GM21723 (cell line): ENCODE measurements at regions not wholly inside any gene's neighbourhood (a gene's known extent, or its start where the extent isn't known, plus 50 kb on each side); places are given as distances from the start of the nearest gene placed in this dataset.

ENCODE experiments used
- ATAC-seq: cut with Tn5 transposase; IDR thresholded peaks from one replicate; pipeline ENCODE4 v1.9.1; 2021; ENCODE audit warnings: mild to moderate bottlenecking, moderate library complexity; ENCODE audit not compliant: unreplicated experiment

DNA sequence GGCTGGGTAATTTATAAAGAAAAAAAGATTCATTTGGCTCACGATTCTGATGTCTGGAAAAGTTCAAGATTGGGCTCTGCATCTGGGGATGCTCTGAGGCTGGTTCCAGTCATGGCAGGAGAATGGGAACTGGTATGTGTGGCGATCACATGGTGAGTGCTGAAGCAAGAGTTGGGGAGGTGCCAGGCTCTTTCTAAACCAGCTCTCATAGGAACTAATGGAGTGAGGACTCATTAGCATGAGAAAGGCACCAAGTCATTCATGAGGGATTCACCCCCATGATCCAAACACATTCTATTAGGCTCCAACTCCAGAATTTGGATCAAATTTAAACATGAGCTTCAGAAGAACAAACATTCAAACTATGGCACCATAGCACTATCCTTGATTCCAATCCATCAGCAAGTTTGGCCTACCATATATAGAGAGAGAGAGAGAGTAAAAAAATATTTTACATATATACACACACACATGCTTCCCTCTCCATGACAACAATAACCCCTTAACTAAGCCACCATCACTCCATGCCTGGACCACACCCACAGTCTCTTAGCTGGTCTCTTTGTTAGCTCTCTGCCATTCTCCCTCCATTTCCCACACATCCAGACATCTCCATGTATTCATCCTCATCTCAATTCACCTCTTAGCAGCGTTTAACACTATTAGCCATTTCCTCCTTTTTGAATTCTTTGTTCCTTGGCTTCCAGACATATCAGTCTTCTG is 57.9 kb downstream of the NPY start:
- no peak for ATAC-seq

- no peak for ATAC-seq
Measured at GRCh38 chr7:24343614-24344013, 59.6 kb downstream of the NPY start.

- ATAC-seq, result no peak
Measured at GRCh38 chr7:24346129-24346528, 62.1 kb downstream of the NPY start.

DNA sequence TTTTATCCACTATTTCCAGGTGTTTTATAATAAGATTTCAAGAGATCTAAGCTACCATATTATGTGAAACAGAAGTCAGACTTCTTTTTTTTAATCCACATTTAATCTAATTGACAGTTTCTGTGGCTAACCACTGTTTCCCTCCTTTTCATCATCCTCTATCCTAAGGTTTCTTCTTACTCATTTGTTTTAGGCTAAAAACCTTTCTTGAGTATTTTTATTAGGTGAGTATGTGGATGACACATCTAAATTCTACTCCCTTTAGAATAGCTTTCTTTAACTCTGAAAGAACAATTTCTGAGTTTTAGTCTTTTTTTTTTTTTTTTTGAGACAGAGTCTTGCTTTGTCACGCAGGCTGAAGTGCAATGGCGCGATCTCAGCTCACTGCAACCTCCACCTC is 62.7 kb downstream of the NPY start:
- no peak for ATAC-seq

DNA sequence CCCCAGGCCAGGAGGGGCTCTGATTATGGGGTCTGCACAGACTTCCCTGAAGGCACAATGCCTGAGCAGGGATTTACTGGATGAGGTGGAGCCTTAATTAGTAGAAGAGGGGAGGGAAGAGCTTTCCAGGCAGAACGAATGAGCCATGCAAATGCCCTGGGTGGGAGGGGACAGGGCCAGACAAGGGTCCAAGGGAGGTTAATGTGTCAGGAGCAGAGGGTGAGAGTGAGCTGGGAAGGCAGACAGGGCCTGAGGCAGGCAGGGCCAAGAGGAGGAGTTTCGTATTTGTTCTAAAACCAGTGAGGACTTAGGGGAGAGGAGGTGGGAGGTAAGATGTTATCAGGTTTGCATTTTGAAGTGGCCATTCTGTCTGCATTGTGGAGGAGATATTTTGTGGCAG is 65.3 kb downstream of the NPY start:
- ATAC-seq, result no peak

GRCh38 chr7:24354456-24354855 is 70.5 kb downstream of the NPY start:
- no peak for ATAC-seq

- ATAC-seq, result no peak
Measured at GRCh38 chr7:24356718-24357386, 72.9 kb downstream of the NPY start.

DNA sequence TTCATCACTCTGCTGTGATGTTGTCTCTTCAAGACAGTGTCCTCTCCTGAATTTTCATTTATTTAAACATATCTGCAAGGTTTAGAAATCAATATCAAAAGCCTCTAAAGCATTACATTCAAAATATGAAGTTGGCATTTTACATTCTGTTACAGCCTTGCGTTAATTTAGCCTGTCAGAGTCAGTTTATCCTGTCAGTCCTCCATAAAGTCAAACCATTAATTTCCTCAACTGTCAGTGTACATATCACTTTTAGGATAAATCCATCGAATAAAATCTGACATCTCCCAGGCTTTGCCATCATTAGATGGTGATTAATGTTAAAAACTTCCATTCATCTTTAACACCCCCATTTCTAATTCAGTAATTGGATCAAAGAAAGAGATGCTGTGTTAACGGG is 77.0 kb downstream of the NPY start:
- ATAC-seq, result no peak

DNA sequence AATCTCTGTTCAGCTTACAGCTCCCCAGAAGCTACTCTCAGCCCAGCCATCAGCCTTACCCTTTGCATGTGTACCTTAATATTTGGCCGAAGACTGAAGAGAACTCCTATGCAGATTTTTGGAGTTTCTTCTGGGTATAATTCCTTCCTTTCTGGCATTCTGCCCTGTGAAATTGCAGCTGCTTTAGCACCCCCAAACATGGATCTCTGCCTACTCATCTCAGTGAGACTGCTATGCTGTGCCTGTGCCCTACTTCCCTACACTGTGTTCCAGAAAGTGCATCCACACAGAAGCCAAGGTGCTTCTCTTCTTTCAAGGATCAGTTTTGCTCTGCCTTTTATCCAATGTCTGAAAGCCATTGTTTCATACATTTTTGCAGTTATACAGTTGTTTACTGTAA is 81.6 kb downstream of the NPY start:
- no peak for ATAC-seq

GRCh38 chr7:24366876-24367275 is 82.9 kb downstream of the NPY start:
- no peak for ATAC-seq

GRCh38 chr7:24368161-24368560 is 84.2 kb downstream of the NPY start:
- ATAC-seq, result no peak

DNA sequence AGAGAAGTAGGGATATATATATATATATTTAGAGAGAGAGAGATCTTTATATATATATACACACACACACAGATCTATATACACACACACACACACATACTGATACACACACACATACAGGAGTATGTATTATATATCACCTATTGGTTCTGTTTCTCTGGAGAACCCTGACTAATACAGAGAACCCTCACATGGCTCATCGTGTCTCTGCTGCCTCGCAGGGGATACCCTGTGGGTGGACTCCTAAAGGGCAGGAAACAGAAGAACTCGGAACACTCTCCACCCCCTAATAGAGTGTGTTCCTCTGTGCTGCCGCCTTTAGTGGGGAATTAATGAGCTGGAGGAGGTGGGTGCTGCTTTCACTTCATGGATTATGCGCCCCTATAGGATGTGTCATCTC is 86.6 kb downstream of the NPY start:
- ATAC-seq, result no peak

DNA sequence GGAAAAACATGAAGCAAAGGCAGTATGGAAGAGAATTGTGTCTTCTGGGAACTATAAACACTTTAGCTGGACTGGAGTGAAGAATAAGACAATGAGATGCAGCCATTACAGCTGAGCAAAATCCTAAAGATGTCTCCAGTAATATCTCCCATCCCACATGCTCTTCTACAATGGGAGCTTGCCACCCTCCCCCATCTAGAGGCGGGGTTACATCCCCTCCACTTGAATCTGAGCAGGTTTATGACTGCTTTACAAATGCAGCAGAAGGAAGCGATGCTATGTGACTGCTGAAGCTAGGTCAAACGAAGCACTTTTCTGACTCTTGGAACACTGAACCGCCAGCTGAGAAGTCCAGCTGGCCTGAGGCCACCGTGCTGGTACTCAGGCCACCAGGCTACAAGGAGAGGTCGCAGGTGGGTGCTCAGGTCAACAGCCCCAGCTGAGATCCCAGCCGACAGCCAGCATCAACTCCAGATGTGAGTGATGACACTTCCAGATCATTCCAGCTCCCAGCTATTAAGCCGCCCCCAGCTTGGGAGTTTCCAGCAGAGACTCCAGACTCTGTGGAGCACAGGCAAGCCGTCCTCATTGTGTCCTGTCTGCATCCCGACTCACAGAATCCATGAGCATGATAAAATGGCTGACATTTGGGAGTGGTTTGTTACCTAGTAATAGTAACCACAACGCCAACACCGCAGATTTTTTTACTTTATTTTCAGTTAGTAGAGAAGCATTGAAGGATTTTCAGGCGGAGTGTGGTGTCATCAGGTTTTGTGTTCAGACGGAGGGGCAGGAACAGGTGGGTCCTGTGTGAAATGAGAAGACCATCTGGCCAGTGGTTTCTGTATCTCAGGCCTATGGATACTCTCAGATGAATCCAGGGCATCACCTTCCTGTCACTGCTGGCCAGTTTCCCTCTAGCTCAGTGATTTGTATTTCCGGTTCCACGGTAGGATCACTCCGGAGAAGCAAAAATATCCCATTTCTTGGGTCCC is 89.3 kb downstream of the NPY start:
- ATAC-seq, result no peak

- no peak for ATAC-seq
Measured at GRCh38 chr7:24378871-24379616, 95.1 kb downstream of the NPY start.

DNA sequence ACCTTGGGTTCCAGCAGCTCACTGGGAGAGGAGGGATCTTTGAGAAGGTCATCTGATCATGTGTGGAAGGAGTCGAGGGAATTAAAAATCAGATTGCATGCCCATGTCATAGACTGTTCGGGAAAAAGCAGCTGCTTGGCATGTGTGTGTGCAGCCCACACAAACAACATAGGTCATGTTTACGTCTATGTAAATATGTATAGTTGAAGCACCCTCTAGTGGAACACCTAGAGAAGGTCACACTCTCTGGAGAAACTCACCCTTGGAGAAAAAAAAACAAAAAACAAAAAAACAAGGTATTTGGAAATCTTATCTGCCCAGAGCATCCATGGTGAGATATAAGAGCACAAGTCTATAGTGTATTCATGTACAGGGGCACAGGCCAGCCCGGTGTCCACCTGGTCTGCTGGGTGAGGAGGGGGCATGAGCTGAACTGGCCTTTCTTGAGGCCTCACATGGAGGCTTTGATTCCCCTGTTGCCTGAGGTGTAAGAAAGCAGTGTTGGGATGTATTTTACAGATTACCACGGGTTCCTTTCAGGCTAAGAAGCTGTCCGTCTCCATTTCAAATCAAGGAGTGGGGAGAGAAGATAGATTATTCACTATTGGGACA is 98.0 kb downstream of the NPY start:
- ATAC-seq, result peak; percentile 75

- ATAC-seq, result no peak
Measured at GRCh38 chr7:24383055-24383454, 99.1 kb downstream of the NPY start.

DNA sequence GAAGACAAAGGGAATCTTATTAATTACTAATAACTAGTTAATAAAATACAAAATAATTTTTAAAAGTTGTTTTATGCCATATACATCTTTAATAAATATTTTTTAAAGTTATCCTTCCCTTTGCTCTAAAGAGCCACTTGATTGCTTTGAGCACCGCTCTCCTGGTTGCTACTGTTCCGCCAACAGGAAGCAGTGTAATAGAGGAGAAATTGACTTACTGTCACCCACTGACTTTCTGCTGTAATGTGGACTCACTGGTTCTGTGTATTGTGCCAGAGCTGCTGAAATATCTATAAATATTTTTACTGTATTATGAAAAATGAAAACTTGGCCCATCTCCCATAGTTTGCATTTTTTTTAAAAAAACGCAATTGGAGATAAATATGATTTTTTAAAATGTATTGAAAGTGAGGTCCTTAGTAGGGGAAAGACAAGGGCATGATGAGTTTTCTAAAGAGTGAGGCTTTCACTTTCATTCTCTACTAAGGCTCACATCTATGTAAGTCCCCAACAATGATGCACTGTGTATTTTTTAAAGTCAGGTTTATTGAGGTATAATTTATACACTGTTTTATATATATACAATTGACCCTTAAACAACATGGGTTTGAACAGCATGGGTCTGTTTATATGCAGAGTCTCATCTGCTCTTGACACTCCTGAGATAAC is 100.5 kb downstream of the NPY start:
- ATAC-seq, result peak; percentile 64

DNA sequence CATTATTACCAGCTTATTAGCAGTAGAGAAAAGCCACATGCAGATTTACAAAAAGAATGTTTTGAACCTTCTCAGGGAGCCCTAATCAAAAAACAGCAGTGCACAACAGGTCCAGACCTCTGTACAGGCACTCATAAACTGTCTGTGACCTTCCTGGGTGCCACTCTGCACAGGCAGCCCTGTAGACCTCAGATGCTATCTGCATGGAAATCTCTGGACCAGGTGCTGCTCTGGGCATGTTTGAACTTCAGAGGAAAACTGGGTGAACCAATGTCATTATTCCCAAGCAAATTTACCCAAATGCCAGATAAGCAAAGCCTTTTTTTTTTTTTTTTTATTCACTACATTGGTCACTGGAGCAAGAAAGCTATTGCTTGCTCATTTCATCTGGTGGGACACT is 104.2 kb downstream of the NPY start:
- no peak for ATAC-seq

DNA sequence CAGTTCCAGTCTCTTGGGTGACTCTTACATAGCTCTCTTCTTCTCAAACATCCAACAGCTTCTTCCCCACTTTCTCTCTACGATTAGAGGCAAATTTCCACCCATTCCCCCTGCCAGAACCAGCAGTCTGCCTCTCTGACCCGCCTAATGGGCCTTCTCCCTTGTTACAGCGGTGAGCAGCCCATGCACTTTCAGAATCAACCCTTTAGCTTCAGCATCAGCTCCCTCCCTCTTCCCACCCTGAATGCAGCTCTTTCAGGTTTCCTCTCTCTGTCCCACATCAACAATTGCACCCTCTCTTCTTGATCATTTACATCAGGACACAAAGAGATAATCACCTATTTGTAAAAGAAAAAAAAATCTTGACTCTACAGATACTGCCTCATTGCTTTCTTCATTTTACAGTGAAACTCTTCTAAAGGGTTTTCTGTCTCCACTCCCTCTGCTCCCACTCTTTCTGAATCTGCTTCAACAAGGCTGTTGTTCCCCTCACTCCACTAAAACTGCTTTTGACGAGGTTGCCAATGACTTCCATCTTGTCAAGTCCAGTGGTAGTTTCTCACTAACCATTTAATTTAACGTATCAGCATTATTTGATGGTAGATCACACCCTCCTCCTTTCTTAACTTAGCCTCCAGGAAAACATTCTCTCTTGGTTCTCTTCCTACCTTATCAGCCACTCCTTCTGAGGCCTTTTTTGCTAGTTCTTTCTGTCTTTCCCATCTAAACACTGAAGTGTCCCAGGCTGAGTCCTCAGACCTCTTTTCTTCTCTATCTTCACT is 106.6 kb downstream of the NPY start:
- ATAC-seq, result no peak
